Small intestine (tissue), 7 donors: ENCODE measurements at regions not wholly inside any gene's neighbourhood (a gene's known extent, or its start where the extent isn't known, plus 50 kb on each side); places are given as distances from the start of the nearest gene placed in this dataset.
A peak's percentile ranks its signal among the peaks of the same experiment; 100 is the strongest.

Experiments
- DNase-seq, 2 donors: peaks; one replicate each; pipeline versions ENCODE4 v3.0.0 to v3.0.0-alpha.2; 2013
- FAIRE-seq: peaks from 2 replicates; lab custom pipeline; 2012; peaks lifted over from hg19 to GRCh38; lab: Jason Lieb, UNC
- H3K27ac ChIP-seq, 3 donors: one replicate each; pipeline ENCODE4 v1.5.1; 2013; ENCODE audit warnings: low read length in 2 of 3, mild to moderate bottlenecking in 2 of 3, control low read depth in 1 of 3, inconsistent platforms in 1 of 3, low read depth in 1 of 3, moderate library complexity in 1 of 3
- H3K27me3 ChIP-seq, 3 donors: one replicate each; pipeline ENCODE4 v1.6.1; 2013; ENCODE audit warnings: low read length in 3 of 3, inconsistent platforms in 1 of 3; ENCODE audit not compliant: control insufficient read depth in 3 of 3, insufficient read depth in 3 of 3
- H3K36me3 ChIP-seq, 3 donors: one replicate each; pipeline ENCODE4 v1.6.1; 2013; ENCODE audit warnings: low read length in 3 of 3, inconsistent platforms in 1 of 3, low read depth in 1 of 3, mild to moderate bottlenecking in 1 of 3, moderate library complexity in 1 of 3; ENCODE audit not compliant: control insufficient read depth in 3 of 3, insufficient read depth in 2 of 3
- H3K4me1 ChIP-seq, 3 donors: one replicate each; pipeline ENCODE4 v1.6.1; 2013; ENCODE audit warnings: low read length in 2 of 3, inconsistent platforms in 1 of 3, low read depth in 1 of 3, mild to moderate bottlenecking in 1 of 3, moderate library complexity in 1 of 3; ENCODE audit not compliant: control insufficient read depth in 3 of 3, insufficient read depth in 2 of 3
- H3K4me3 ChIP-seq, 3 donors: one replicate each; pipeline ENCODE4 v1.5.1; 2013; ENCODE audit warnings: low read length in 3 of 3, control low read depth in 1 of 3, inconsistent platforms in 1 of 3, low read depth in 1 of 3, mild to moderate bottlenecking in 1 of 3, moderate library complexity in 1 of 3
- H3K9me3 ChIP-seq, 2 donors: one replicate each; pipeline ENCODE4 v1.6.1; 2013; ENCODE audit warnings: low read depth in 1 of 2, low read length in 1 of 2; ENCODE audit not compliant: control insufficient read depth in 2 of 2, insufficient read depth in 1 of 2
- WGBS, 3 donors: extraction: QIAGEN DNeasy Blood & Tissue Kit; methylation state at CpG; one replicate each; pipeline ENCODE4 v1.1.7; 2013; 5-methylcytosine and 5-hydroxymethylcytosine counted together
- donor health status: healthy with polysubstance abuse.
- donor health status: control.
- donor health status: control.
- donor health status: Bipolar disorder and iron deficiency.
- donor health status: healthy.

DNA sequence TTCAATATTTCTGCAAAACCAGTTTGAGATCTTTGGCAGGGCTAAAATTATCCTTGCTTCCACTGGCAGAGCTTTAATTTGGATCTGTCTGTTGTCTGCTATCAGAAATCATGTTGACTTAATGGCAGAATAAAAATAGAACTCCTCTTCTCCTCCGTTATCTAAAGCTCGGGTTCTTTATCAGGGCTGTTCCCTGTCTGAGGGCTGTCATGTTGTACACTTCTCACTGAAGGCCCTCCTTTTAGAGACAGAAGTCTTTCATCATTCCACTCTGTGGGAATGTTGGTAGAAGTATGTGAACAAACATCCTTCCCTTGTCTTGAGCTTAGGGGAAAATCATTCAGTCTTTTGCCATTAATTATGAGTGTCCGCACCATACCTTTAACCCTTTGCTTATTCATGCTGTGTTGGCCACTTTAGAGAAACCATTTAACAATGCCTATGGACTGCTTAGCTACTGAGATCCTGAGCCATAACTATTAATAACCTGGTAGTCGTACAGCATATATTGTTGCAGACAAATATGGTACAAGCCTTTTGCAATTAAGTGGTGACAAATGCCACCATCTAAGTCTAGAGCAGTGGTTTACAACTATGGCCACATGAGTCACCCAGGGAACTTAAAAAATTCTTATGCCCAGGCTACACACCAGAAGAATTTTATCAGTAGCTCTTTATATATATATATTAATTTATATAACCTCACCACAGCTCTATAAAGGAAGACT is 226.0 kb upstream of the TPM1 start:
- Histone ChIP-seq H3K27me3 (no peaks in the 10 kb centered on the region), H3K4me3 (no peak overlapping the region), H3K36me3 (peaks cover 0 to 24% (median 0%) of the 10 kb centered on the region in 3 donors), H3K27ac (peak overlapping the region in 1 of 3 donors; percentile 0), H3K4me1 (peaks cover 2 to 62% (median 5%) of the 10 kb centered on the region in 3 donors), H3K9me3 (no peaks in the 10 kb centered on the region)
- no peak for FAIRE-seq
- 57 to 68% (median 61%) methylated on average over 4 of the region's 4 CpGs for WGBS, 3 donors
- DNase-seq: peak in 1 of 2 donors; percentile 5

DNA sequence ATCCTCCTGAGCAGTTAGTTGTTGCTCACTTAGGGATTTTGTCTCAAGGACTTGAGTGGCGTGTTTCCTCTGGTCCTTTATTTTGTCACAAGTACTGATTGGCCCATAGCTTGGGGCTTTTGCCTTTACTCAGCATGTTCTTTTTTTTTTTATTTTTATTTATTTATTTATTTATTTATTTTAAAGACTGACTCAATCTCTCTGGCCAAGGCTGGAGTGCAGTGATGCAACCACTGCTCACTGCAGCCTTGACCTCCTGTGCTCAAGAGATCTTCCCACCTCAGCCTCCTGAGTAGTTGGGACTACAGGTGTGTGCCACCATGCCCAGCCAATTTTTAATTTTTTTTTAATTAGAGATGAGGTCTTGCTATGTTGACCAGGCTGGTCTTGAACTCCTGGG is 223.9 kb upstream of the TPM1 start:
- Histone ChIP-seq H3K4me1 (peaks cover 2 to 67% (median 5%) of the 10 kb centered on the region in 3 donors), H3K4me3 (no peak overlapping the region), H3K27ac (no peak overlapping the region), H3K36me3 (peaks cover 0 to 21% (median 0%) of the 10 kb centered on the region in 3 donors), H3K27me3 (no peaks in the 10 kb centered on the region), H3K9me3 (no peaks in the 10 kb centered on the region)
- DNase-seq (no peak), FAIRE-seq (no peak)
- WGBS, 3 donors: 93 to 100% (median 96%) methylated on average over 1 of the region's 1 CpG

DNA sequence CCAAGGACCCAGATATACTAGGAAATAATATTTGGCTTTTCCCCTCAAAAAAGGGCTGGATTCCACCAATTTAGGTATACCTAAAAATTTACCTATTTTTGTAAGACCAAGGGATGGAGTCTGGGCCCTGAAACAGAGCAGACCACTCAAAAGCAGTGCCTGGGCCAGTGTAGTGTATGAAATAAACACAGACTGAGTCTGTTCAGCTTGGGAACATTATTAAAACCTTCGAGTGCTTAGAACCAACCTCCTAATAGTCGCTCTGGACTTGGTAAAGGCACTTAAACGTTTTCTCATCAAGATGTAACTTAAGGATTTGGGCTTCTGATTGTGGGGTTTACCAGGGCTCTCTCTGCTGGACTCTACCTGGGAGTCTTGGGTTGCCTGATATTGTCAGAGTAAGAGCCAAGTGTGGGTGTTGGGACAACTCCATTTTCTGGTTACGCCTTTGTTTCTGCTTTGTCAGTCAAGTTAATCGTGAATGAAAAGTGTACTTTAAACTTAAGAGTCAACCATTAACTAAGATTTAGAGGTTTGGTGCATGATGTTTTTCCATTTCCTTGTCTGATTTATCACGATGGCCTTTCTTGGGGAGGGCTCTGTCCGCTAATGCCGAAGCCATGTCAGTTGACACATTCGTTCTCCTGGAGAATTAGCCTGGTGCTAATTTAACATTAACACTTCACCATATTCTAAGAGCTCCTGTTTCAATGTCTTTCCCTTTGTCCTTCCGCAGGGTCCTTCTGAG is 221.0 kb upstream of the TPM1 start:
- peak overlapping the region; percentile 86 to 93 (median 90) for H3K27ac ChIP-seq
- no peaks in the 10 kb centered on the region for H3K27me3 ChIP-seq
- WGBS, 3 donors: 17 to 63% (median 35%) methylated on average over 10 of the region's 10 CpGs
- no peak overlapping the region for H3K4me3 ChIP-seq
- H3K9me3 ChIP-seq: no peaks in the 10 kb centered on the region
- DNase-seq: peak; percentile 90 to 94
- H3K36me3 ChIP-seq: peaks cover 0 to 24% (median 0%) of the 10 kb centered on the region in 3 donors
- no peak for FAIRE-seq
- peaks cover 2 to 61% (median 5%) of the 10 kb centered on the region in 3 donors for H3K4me1 ChIP-seq

DNA sequence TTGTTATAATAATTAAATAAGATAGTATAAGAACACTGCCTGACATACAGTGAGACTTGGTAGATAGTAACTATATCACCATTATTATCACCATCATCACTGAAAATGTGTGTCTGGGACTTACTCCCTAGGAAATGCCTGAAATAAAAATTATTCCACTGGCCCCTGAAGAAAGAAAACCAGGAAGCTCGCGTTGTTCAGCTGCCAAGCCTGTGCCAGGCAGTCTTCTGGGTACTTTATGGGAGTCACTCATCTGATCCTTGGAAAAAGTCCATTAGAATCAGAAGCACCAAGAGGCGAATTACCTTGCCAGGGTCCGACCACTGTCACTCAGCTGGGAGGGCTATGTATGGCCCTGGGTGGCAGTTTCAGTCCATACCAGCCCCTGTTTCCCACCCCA is 220.3 kb upstream of the TPM1 start:
- WGBS, 3 donors: 12 to 67% (median 30%) methylated on average over 4 of the region's 4 CpGs
- Histone ChIP-seq H3K27me3 (no peaks in the 10 kb centered on the region), H3K27ac (peak overlapping the region; percentile 90 to 93 (median 92)), H3K4me1 (peaks cover 2 to 57% (median 5%) of the 10 kb centered on the region in 3 donors), H3K36me3 (peaks cover 0 to 29% (median 0%) of the 10 kb centered on the region in 3 donors), H3K4me3 (no peak overlapping the region), H3K9me3 (no peaks in the 10 kb centered on the region)
- FAIRE-seq (no peak), DNase-seq (peak in 1 of 2 donors; percentile 62)

GRCh38 chr15:62823561-62823960 is 219.0 kb upstream of the TPM1 start:
- DNase-seq (no peak), FAIRE-seq (no peak)
- H3K4me3 ChIP-seq: no peak overlapping the region
- peaks cover 0 to 29% (median 0%) of the 10 kb centered on the region in 3 donors for H3K36me3 ChIP-seq
- H3K9me3 ChIP-seq: no peaks in the 10 kb centered on the region
- H3K27ac ChIP-seq: peak overlapping the region in 1 of 3 donors; percentile 58
- H3K4me1 ChIP-seq: peaks cover 2 to 57% (median 5%) of the 10 kb centered on the region in 3 donors
- WGBS, 3 donors: 92 to 97% (median 93%) methylated on average over 8 of the region's 8 CpGs
- H3K27me3 ChIP-seq: no peaks in the 10 kb centered on the region

- Histone ChIP-seq H3K4me1 (peaks cover 2 to 55% (median 5%) of the 10 kb centered on the region in 3 donors), H3K36me3 (peaks cover 0 to 27% (median 0%) of the 10 kb centered on the region in 3 donors), H3K27ac (peak overlapping the region in 2 of 3 donors; percentile 25 to 58), H3K9me3 (no peaks in the 10 kb centered on the region), H3K4me3 (no peak overlapping the region), H3K27me3 (no peaks in the 10 kb centered on the region)
- peak; percentile 31 to 46 for DNase-seq
- FAIRE-seq: no peak
- 37 to 48% (median 41%) methylated on average over 2 of the region's 2 CpGs for WGBS, 3 donors
Measured at GRCh38 chr15:62824111-62825015, 218.2 kb upstream of the TPM1 start.

GRCh38 chr15:62825191-62825590 is 217.4 kb upstream of the TPM1 start:
- Histone ChIP-seq H3K27ac (peak overlapping the region in 1 of 3 donors; percentile 58), H3K9me3 (no peaks in the 10 kb centered on the region)
- no peak for FAIRE-seq

More at GRCh38 chr15:62825191-62825590, 217.4 kb upstream of the TPM1 start:
- Histone ChIP-seq H3K36me3 (peaks cover 0 to 24% (median 0%) of the 10 kb centered on the region in 3 donors), H3K4me3 (no peak overlapping the region), H3K27me3 (no peaks in the 10 kb centered on the region), H3K4me1 (peaks cover 2 to 49% (median 5%) of the 10 kb centered on the region in 3 donors)
- DNase-seq: no peak
- WGBS, 3 donors: 90 to 96% (median 90%) methylated on average over 4 of the region's 4 CpGs
